AG10803 (cell line): ENCODE measurements at regions not wholly inside any gene's neighbourhood (a gene's known extent, or its start where the extent isn't known, plus 50 kb on each side); places are given as distances from the start of the nearest gene placed in this dataset.
A peak's percentile ranks its signal among the peaks of the same experiment; 100 is the strongest.

Experiments
- DNase-seq: peaks from one replicate; pipeline ENCODE4 v3.0.0; 2010; ENCODE audit warnings: low read depth
- H3K4me3 ChIP-seq: 2 replicates; pipeline ENCODE4 v1.5.1; 2011; ENCODE audit warnings: mild to moderate bottlenecking, low read length, control low read depth
- CTCF ChIP-seq: conservative IDR thresholded peaks from 2 replicates; pipeline ENCODE4 v1.5.1; 2011; ENCODE audit warnings: mild to moderate bottlenecking, low read length, control low read depth, inconsistent platforms

- no peak overlapping the region for H3K4me3 ChIP-seq
- DNase-seq = peak; percentile 51
- TF ChIP-seq CTCF = peak; percentile 66
Measured at GRCh38 chr10:28250782-28251181, 52.1 kb downstream of the MPP7 start.

- TF ChIP-seq CTCF = no peak
- H3K4me3 ChIP-seq = no peak overlapping the region
- DNase-seq = no peak
Measured at GRCh38 chr10:28250358-28250757, 52.5 kb downstream of the MPP7 start.

- no peak overlapping the region for H3K4me3 ChIP-seq
- TF ChIP-seq CTCF = no peak
- DNase-seq = no peak
Measured at GRCh38 chr10:28249512-28249911, 53.4 kb downstream of the MPP7 start.

- peak; percentile 62 for DNase-seq
- TF ChIP-seq CTCF = no peak
- H3K4me3 ChIP-seq = no peak overlapping the region
Measured at GRCh38 chr10:28248092-28248491, 54.8 kb downstream of the MPP7 start.

GRCh38 chr10:28246023-28246422 is 56.8 kb downstream of the MPP7 start:
- H3K4me3 ChIP-seq = no peak overlapping the region
- no peak for TF ChIP-seq CTCF
- DNase-seq = no peak

GRCh38 chr10:28243923-28244322 is 58.9 kb downstream of the MPP7 start:
- no peak for TF ChIP-seq CTCF
- DNase-seq = no peak
- H3K4me3 ChIP-seq = no peak overlapping the region

- TF ChIP-seq CTCF = no peak
- H3K4me3 ChIP-seq = no peak overlapping the region
- no peak for DNase-seq
Measured at GRCh38 chr10:28242555-28243204, 60.2 kb downstream of the MPP7 start.
